Endothelial cell of umbilical vein (primary cell): ENCODE measurements at regions not wholly inside any gene's neighbourhood (a gene's known extent, or its start where the extent isn't known, plus 50 kb on each side); places are given as distances from the start of the nearest gene placed in this dataset.

Experiments used
- BruUV-seq: library from RNA; stranded (reverse); fragments of 400-500 nt; replicated peaks from 2 replicates; lab custom pipeline; 2021; lab: Mats Ljungman, UMichigan
- CTCF ChIA-PET: fragments of 300-600, 350-600 bp; sonication (Branson Sonifier 250); formaldehyde crosslinking; loops from one replicate; lab custom pipeline; 2021; ENCODE audit warnings: antibody characterized with exemption, inconsistent platforms; lab: Charles Lee
- POLR2A ChIA-PET: fragments of 300-600, 350-600 bp; sonication (Branson Sonifier 250); formaldehyde crosslinking; loops from one replicate; lab custom pipeline; 2021; ENCODE audit warnings: antibody characterized with exemption, inconsistent platforms; lab: Charles Lee
- DNase-seq: peaks from one replicate; pipeline ENCODE4 v3.0.0-alpha.2; 2011; ENCODE audit warnings: low read depth, low spot score
- FAIRE-seq: peaks from 2 replicates; lab custom pipeline; 2011; peaks lifted over from hg19 to GRCh38; lab: Jason Lieb, UNC
- H2AFZ ChIP-seq: 2 replicates; pipeline ENCODE4 v1.6.0; 2012; ENCODE audit warnings: low read depth, low read length, control low read depth, inconsistent platforms
- H3K27ac ChIP-seq: 2 replicates; pipeline ENCODE4 v1.5.1; 2011; ENCODE audit warnings: low read depth, mild to moderate bottlenecking, control low read depth, low read length, moderate library complexity; ENCODE audit not compliant: insufficient read depth
- H3K27me3 ChIP-seq, 2 experiments: 2 replicates each; pipeline versions ENCODE4 v1.6.0 to v1.6.1; 2011; ENCODE audit warnings: low read length in 2 of 2, mixed read lengths in 1 of 2; ENCODE audit not compliant: control insufficient read depth in 2 of 2, insufficient read depth in 2 of 2
- H3K36me3 ChIP-seq, 2 experiments: 2 replicates in 1 of 2; 3 replicates in 1 of 2; pipeline ENCODE4 v1.5.1; 2011; ENCODE audit warnings: low read length in 2 of 2, mild to moderate bottlenecking in 1 of 2, moderate library complexity in 1 of 2; ENCODE audit not compliant: control insufficient read depth in 2 of 2, insufficient read depth in 2 of 2; ENCODE audit errors: extremely low read depth in 1 of 2
- H3K4me1 ChIP-seq: 3 replicates; pipeline ENCODE4 v1.5.1; 2011; ENCODE audit warnings: mild to moderate bottlenecking, low read length; ENCODE audit not compliant: control insufficient read depth, insufficient read depth; ENCODE audit errors: extremely low read depth
- H3K4me2 ChIP-seq: 2 replicates; pipeline ENCODE4 v1.6.1; 2011; ENCODE audit warnings: low read length, control low read depth, mixed read lengths; ENCODE audit not compliant: insufficient read depth
- H3K4me3 ChIP-seq, 3 experiments: fragments of 200-600 bp in 1 of 3; sonication (generic), shearing (Covaris generic) in 1 of 3; replicated peaks in 1 of 3; 2 replicates each; pipeline ENCODE4 v1.5.1; 2011 to 2016; ENCODE audit warnings: control low read depth in 3 of 3, low read length in 3 of 3, mild to moderate bottlenecking in 2 of 3, inconsistent platforms in 1 of 3, low read depth in 1 of 3, moderate library complexity in 1 of 3; ENCODE audit not compliant: insufficient read depth in 1 of 3
- H3K79me2 ChIP-seq: 2 replicates; pipeline ENCODE4 v1.6.0; 2012; ENCODE audit warnings: low read length, inconsistent platforms; ENCODE audit not compliant: control insufficient read depth, insufficient read depth
- H3K9ac ChIP-seq: replicated peaks from 2 replicates; pipeline ENCODE3; 2011; ENCODE audit warnings: low read length, control low read depth; ENCODE audit not compliant: insufficient read depth; ENCODE audit errors: extremely low read depth
- H3K9me1 ChIP-seq: replicated peaks from 3 replicates; pipeline ENCODE4 v1.6.0; 2011; ENCODE audit warnings: mild to moderate bottlenecking, low read length; ENCODE audit not compliant: control insufficient read depth, insufficient read depth; ENCODE audit errors: extremely low read depth
- H3K9me3 ChIP-seq: replicated peaks from 2 replicates; pipeline ENCODE4 v1.5.1; 2012; ENCODE audit warnings: low read length, inconsistent platforms; ENCODE audit not compliant: control insufficient read depth, insufficient read depth
- H4K20me1 ChIP-seq: replicated peaks from 2 replicates; pipeline ENCODE3; 2011; ENCODE audit warnings: mild to moderate bottlenecking, low read length; ENCODE audit not compliant: control insufficient read depth, insufficient read depth; ENCODE audit errors: extremely low read depth
- CTCF ChIP-seq, 2 donors: IDR thresholded peaks; 1 replicate in 1 of 2; 2 replicates in 1 of 2; pipeline ENCODE4 v1.5.1; 2011; ENCODE audit warnings: low read length in 2 of 2, mild to moderate bottlenecking in 2 of 2, moderate library complexity in 2 of 2, control low read depth in 1 of 2, inconsistent platforms in 1 of 2, low read depth in 1 of 2; ENCODE audit not compliant: insufficient read depth in 1 of 2; ENCODE audit errors: extremely low read depth in 1 of 2
- EZH2 ChIP-seq: IDR thresholded peaks from 2 replicates; pipeline ENCODE4 v1.6.1; 2012; ENCODE audit warnings: borderline replicate concordance, low read depth, mild to moderate bottlenecking, moderate library complexity, low read length, inconsistent platforms; ENCODE audit not compliant: severe bottlenecking
- FOS ChIP-seq: IDR thresholded peaks from 2 replicates; pipeline ENCODE4 v1.6.1; 2011; ENCODE audit warnings: mild to moderate bottlenecking, low read length, moderate library complexity, borderline replicate concordance; ENCODE audit not compliant: insufficient read depth
- GATA2 ChIP-seq: IDR thresholded peaks from 2 replicates; pipeline ENCODE4 v1.7.0; 2011; ENCODE audit warnings: low read depth, mild to moderate bottlenecking, moderate library complexity, mixed read lengths, low read length; ENCODE audit not compliant: insufficient read length, insufficient read depth
- JUN ChIP-seq: IDR thresholded peaks from 2 replicates; pipeline ENCODE4 v1.6.1; 2011; ENCODE audit warnings: borderline replicate concordance, low read depth; ENCODE audit not compliant: insufficient read length, insufficient read depth
- MAX ChIP-seq: IDR thresholded peaks from 2 replicates; pipeline ENCODE4 v1.6.1; 2011; ENCODE audit not compliant: insufficient read depth, insufficient read length
- MYC ChIP-seq: IDR thresholded peaks from one replicate; pipeline ENCODE4 v1.6.1; 2011; ENCODE audit warnings: mild to moderate bottlenecking, low read depth, low read length
- POLR2A ChIP-seq: IDR thresholded peaks from 2 replicates; pipeline ENCODE4 v1.6.1; 2012; ENCODE audit warnings: low read depth, mild to moderate bottlenecking, control low read depth, low read length
- POLR2AphosphoS5 ChIP-seq: IDR thresholded peaks from 2 replicates; pipeline ENCODE4 v1.6.1; 2012; ENCODE audit warnings: low read depth, mild to moderate bottlenecking, control low read depth, low read length, moderate library complexity; ENCODE audit not compliant: insufficient read depth
- dilution Hi-C: fragments of 300-500 bp; cut with MboI; formaldehyde crosslinking; loops from one replicate; pipeline ENCODE4 v1.15.0; 2019; ENCODE audit warnings: low sequenced_read_pairs; ENCODE audit not compliant: extremely low pct_ligation_motif_present
- intact Hi-C: fragments of 100-400 bp; cut with micrococcal nuclease; formaldehyde crosslinking; loops from one replicate; pipeline ENCODE4 v1.10.0; 2022

DNA sequence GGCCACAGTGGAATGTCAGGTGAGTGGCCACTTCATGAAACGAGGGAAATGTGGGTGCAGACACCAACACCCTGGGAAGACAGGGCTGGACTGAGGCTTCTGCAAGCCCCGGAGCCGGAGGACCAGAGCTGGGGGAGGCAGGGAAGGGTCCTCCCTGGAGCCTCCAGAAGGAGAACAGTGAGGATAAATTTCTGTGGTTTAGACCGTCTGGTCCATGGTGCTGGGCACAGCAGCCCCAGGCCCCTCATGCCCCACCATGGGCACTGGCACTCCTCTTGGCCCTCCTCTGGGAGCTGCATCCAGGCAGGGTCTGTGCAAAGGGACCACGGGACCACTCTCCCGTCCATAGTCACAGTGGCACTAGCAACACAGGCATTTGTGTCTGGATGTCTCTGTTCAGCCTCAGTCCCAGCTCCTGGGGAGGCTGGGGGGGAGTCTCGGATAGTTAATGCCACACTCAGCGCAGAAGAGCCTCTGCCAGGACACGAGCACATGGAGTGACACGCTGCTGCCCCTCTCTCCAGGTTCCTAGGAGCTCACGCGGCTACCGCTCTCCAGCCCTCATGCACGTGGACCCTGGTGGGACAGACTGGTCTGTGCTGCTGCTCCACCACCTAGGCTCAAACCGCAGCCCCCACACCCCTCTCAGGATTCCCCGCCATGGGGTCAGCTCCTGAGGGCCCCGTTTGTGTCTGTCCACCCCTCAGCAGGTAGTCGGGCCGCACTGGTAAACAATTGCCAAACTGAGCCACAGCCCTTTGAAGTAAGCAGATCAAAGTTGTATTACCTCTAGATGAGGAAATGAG, 305.9 kb upstream of the SALL3 start:
- Histone ChIP-seq H4K20me1 (no peaks in the 10 kb centered on the region), H3K9me3 (no peaks in the 10 kb centered on the region), H3K79me2 (no peaks in the 10 kb centered on the region), H3K27ac (no peak overlapping the region), H2AFZ (no peak overlapping the region), H3K27me3 (no peaks in the 10 kb centered on the region), H3K36me3 (no peaks in the 10 kb centered on the region), H3K4me1 (no peaks in the 10 kb centered on the region), H3K4me3 (no peak overlapping the region), H3K9ac (no peak overlapping the region), H3K9me1 (no peaks in the 10 kb centered on the region), H3K4me2 (no peak overlapping the region)
- TF ChIP-seq MAX (no peak), EZH2 (no peak), JUN (no peak), CTCF (IDR thresholded peaks at IDR 0.05; ENCODE audit: extremely low read depth in 1 of 2, insufficient read depth in 1 of 2, low read depth in 1 of 2, low read length in 2 of 2) (no peak), POLR2A (no peak), MYC (no peak), FOS (no peak), GATA2 (no peak), POLR2AphosphoS5 (no peak)
- ChIA-PET POLR2A (no interaction called here), CTCF (no interaction called here)
- dilution Hi-C loops (no loop called here), intact Hi-C loops (no loop called here)
- no peak for FAIRE-seq
- BruUV-seq = no TSS peak
- DNase-seq = no peak
